NCI-H1417 treated with DMSO at 0.1 percent for 48 hours (cell line): ENCODE measurements at regions not wholly inside any gene's neighbourhood (a gene's known extent, or its start where the extent isn't known, plus 50 kb on each side); places are given as distances from the start of the nearest gene placed in this dataset.
"Not testable (repeated sequence)": the region's sequence is repeated elsewhere in the genome, so short reads cannot be mapped to it uniquely, and the experiment has no call there.

ENCODE experiments used
- DNase-seq: peaks from one replicate; lab custom pipeline; 2025; lab: John Stamatoyannopoulos, UW

GRCh38 chr1:238450976-238451375 lies 560.3 kb upstream of the ZP4 start:
- no peak for DNase-seq

- DNase-seq = no peak
These were observed 553.0 kb upstream of the ZP4 start for GRCh38 chr1:238443687-238444086.

GRCh38 chr1:238439511-238439910 lies 548.8 kb upstream of the ZP4 start:
- no peak for DNase-seq

- DNase-seq = peak; percentile 10
These were observed 547.9 kb upstream of the ZP4 start for GRCh38 chr1:238438311-238439270.

GRCh38 chr1:238429703-238430102 lies 539.0 kb upstream of the ZP4 start:
- DNase-seq = not testable (repeated sequence)

GRCh38 chr1:238419209-238419608 lies 528.5 kb upstream of the ZP4 start:
- no peak for DNase-seq

- DNase-seq = no peak
These were observed 519.2 kb upstream of the ZP4 start for GRCh38 chr1:238409932-238410331.

GRCh38 chr1:238409191-238409850 lies 518.6 kb upstream of the ZP4 start:
- DNase-seq = no peak

GRCh38 chr1:238408737-238409136 lies 518.0 kb upstream of the ZP4 start:
- DNase-seq = no peak

- DNase-seq = no peak
These were observed 515.6 kb upstream of the ZP4 start for GRCh38 chr1:238406098-238406860.

GRCh38 chr1:238404921-238405320 lies 514.2 kb upstream of the ZP4 start:
- DNase-seq = no peak

- DNase-seq = no peak
These were observed 513.8 kb upstream of the ZP4 start for GRCh38 chr1:238404481-238404880.

- DNase-seq = no peak
These were observed 510.4 kb upstream of the ZP4 start for GRCh38 chr1:238401144-238401543.

GRCh38 chr1:238399558-238399957 lies 508.8 kb upstream of the ZP4 start:
- DNase-seq = no peak

GRCh38 chr1:238396140-238396539 lies 505.4 kb upstream of the ZP4 start:
- DNase-seq = no peak

GRCh38 chr1:238384381-238384780 lies 493.7 kb upstream of the ZP4 start:
- no peak for DNase-seq

GRCh38 chr1:238380167-238380566 lies 489.4 kb upstream of the ZP4 start:
- no peak for DNase-seq

- not testable (repeated sequence) for DNase-seq
These were observed 488.7 kb upstream of the ZP4 start for GRCh38 chr1:238379446-238379845.

GRCh38 chr1:238377280-238377919 lies 486.7 kb upstream of the ZP4 start:
- no peak for DNase-seq

GRCh38 chr1:238370599-238370998 lies 479.9 kb upstream of the ZP4 start:
- no peak for DNase-seq

- DNase-seq = no peak
These were observed 473.6 kb upstream of the ZP4 start for GRCh38 chr1:238364214-238364892.
